HG03354 (cell line): ENCODE measurements at regions not wholly inside any gene's neighbourhood (a gene's known extent, or its start where the extent isn't known, plus 50 kb on each side); places are given as distances from the start of the nearest gene placed in this dataset.
"Not testable (repeated sequence)": the region's sequence is repeated elsewhere in the genome, so short reads cannot be mapped to it uniquely, and the experiment has no call there.

ENCODE experiments used
- ATAC-seq: cut with Tn5 transposase; IDR thresholded peaks from one replicate; pipeline ENCODE4 v1.9.1; 2021; ENCODE audit warnings: mild to moderate bottlenecking; ENCODE audit not compliant: unreplicated experiment, poor library complexity, severe bottlenecking

- no peak for ATAC-seq
Measured at GRCh38 chr6:84330325-84330724, 102.9 kb upstream of the CEP162 start.

GRCh38 chr6:84329516-84329915, 102.1 kb upstream of the CEP162 start:
- no peak for ATAC-seq

- no peak for ATAC-seq
Measured at GRCh38 chr6:84329077-84329476, 101.6 kb upstream of the CEP162 start.

GRCh38 chr6:84317463-84317862, 90.0 kb upstream of the CEP162 start:
- ATAC-seq: no peak

- no peak for ATAC-seq
Measured at GRCh38 chr6:84314377-84314898, 87.0 kb upstream of the CEP162 start.

GRCh38 chr6:84309336-84309735, 81.9 kb upstream of the CEP162 start:
- no peak for ATAC-seq

- ATAC-seq: no peak
Measured at GRCh38 chr6:84304881-84305280, 77.4 kb upstream of the CEP162 start.

GRCh38 chr6:84291033-84291432, 63.6 kb upstream of the CEP162 start:
- not testable (repeated sequence) for ATAC-seq

DNA sequence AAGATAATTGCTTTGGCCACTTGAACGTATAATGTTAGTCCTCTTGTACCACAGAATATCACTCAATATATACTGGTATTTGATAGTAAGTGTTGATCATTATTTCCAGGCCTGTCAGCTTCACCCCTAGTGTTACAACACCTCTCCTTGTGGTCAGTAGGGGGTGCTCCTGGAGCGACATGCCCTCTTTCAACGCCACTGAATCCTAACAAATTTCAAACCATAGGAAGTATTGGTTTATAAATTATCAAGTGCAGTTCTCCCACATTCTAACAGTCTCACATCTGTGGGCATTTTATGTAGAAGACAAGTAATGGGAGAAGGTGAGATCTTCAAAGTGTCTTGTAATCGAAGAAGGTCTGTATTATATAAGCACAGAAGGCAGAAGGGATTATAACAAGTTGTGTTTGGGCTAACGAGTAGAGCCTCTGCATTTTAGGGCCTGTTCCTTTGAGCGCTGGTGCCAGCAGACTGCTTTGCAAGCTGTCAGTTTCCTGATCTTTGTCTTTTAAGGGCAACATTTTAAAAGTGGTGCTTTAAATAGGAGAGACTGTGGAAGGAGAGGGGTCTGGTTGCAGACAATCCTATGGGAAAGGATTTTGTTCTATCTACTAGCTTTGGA, 57.1 kb upstream of the CEP162 start:
- ATAC-seq: peak; percentile 59

- no peak for ATAC-seq
Measured at GRCh38 chr6:84282550-84282949, 55.1 kb upstream of the CEP162 start.

DNA sequence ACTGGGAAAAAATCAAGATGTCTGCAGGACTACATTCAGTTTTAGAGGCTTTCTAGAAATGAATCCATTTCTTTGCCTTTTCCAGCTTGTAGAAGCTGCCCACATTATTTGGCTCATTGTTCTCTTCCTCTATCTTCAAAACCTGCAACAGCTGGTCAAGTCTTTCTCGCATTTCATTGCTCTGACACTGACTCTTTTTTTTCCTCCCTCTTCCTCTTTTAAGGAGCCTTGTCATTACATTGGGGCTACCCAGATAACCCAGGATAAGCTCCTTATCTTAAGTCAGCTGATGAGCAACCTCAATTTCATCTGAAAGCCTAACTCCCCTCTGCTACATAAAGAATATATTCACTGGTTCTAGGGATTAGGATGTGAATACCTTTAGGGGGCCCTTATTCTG, 53.2 kb upstream of the CEP162 start:
- ATAC-seq: no peak

GRCh38 chr6:84280030-84280429, 52.6 kb upstream of the CEP162 start:
- no peak for ATAC-seq

DNA sequence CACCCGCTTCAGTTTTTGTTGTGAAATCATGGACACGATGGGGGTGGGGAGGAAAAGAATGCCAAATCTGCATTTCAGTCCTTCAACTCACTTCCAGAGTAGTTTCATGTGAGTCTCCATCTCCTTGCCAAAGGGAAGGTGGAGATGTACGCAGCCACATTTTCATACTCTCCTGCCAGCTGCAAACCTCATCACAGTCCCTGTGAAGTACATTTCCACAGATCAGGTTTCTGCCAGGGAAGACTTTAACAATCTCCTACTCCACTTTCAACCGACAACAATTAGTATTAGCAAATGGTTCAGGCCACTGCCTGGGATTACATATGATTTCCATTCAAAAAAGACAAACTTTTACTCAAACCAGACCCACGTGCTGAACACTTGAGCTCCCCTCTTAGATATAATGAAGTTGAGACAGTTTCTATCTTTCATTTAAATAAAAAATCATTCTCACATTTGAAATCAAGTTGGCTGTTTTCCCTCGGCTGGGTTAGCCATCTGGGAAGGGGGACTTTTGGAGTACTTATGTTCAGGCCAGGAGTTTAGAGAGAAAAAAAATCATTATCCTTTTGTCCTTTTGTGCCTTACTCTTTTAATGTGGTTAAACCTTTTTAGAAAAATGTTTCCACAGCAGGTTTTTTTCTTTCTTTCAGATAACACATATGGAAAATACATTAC, 51.0 kb upstream of the CEP162 start:
- ATAC-seq: no peak
